ENCODE measurements at regions not wholly inside any gene's neighbourhood (a gene's known extent, or its start where the extent isn't known, plus 50 kb on each side); places are given as distances from the start of the nearest gene placed in this dataset.
A peak's percentile ranks its signal among the peaks of the same experiment; 100 is the strongest.

- TF ChIP-seq, protein P1, sequence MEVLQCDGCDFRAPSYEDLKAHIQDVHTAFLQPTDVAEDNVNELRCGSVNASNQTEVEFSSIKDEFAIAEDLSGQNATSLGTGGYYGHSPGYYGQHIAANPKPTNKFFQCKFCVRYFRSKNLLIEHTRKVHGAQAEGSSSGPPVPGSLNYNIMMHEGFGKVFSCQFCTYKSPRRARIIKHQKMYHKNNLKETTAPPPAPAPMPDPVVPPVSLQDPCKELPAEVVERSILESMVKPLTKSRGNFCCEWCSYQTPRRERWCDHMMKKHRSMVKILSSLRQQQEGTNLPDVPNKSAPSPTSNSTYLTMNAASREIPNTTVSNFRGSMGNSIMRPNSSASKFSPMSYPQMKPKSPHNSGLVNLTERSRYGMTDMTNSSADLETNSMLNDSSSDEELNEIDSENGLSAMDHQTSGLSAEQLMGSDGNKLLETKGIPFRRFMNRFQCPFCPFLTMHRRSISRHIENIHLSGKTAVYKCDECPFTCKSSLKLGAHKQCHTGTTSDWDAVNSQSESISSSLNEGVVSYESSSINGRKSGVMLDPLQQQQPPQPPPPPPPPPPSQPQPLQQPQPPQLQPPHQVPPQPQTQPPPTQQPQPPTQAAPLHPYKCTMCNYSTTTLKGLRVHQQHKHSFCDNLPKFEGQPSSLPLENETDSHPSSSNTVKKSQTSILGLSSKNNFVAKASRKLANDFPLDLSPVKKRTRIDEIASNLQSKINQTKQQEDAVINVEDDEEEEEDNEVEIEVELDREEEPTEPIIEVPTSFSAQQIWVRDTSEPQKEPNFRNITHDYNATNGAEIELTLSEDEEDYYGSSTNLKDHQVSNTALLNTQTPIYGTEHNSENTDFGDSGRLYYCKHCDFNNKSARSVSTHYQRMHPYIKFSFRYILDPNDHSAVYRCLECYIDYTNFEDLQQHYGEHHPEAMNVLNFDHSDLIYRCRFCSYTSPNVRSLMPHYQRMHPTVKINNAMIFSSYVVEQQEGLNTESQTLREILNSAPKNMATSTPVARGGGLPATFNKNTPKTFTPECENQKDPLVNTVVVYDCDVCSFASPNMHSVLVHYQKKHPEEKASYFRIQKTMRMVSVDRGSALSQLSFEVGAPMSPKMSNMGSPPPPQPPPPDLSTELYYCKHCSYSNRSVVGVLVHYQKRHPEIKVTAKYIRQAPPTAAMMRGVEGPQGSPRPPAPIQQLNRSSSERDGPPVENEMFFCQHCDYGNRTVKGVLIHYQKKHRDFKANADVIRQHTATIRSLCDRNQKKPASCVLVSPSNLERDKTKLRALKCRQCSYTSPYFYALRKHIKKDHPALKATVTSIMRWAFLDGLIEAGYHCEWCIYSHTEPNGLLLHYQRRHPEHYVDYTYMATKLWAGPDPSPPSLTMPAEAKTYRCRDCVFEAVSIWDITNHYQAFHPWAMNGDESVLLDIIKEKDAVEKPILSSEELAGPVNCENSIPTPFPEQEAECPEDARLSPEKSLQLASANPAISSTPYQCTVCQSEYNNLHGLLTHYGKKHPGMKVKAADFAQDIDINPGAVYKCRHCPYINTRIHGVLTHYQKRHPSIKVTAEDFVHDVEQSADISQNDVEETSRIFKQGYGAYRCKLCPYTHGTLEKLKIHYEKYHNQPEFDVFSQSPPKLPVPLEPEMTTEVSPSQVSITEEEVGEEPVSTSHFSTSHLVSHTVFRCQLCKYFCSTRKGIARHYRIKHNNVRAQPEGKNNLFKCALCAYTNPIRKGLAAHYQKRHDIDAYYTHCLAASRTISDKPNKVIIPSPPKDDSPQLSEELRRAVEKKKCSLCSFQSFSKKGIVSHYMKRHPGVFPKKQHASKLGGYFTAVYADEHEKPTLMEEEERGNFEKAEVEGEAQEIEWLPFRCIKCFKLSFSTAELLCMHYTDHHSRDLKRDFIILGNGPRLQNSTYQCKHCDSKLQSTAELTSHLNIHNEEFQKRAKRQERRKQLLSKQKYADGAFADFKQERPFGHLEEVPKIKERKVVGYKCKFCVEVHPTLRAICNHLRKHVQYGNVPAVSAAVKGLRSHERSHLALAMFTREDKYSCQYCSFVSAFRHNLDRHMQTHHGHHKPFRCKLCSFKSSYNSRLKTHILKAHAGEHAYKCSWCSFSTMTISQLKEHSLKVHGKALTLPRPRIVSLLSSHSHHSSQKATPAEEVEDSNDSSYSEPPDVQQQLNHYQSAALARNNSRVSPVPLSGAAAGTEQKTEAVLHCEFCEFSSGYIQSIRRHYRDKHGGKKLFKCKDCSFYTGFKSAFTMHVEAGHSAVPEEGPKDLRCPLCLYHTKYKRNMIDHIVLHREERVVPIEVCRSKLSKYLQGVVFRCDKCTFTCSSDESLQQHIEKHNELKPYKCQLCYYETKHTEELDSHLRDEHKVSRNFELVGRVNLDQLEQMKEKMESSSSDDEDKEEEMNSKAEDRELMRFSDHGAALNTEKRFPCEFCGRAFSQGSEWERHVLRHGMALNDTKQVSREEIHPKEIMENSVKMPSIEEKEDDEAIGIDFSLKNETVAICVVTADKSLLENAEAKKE (CRISPR knock-in tag; IDR thresholded peaks at IDR 0.05): no peak
- TF ChIP-seq EZH2phosphoT487 (IDR thresholded peaks at IDR 0.05; ENCODE audit: unreplicated experiment) (no peak), NANOG (IDR thresholded peaks at IDR 0.05; ENCODE audit: borderline replicate concordance) (no peak), POLR2AphosphoS5 (IDR thresholded peaks at IDR 0.05; ENCODE audit: low read depth) (no peak), CTCF (conservative IDR thresholded peaks at IDR 0.05; ENCODE audit: low read depth in 2 of 2) (no peak)
Measured at GRCh38 chr22:46060292-46061123, 83.5 kb upstream of the WNT7B start (continued).

- peak overlapping the region; percentile 75 for H3K4me2 ChIP-seq
- no peak overlapping the region for H3K27ac ChIP-seq (ENCODE audit: low read depth)
- H3K4me3 Mint-ChIP-seq: peak overlapping the region; percentile 64; the same call in 2 of the 3 replicates
- H3K36me3 Mint-ChIP-seq (ENCODE audit: low read depth): no peaks in the 10 kb centered on the region
- no peak for DNase-seq (ENCODE audit: low spot score)
- H3K4me3 ChIP-seq: peak overlapping the region; percentile 61
- TF ChIP-seq EZH2 (IDR thresholded peaks at IDR 0.05; ENCODE audit: low read depth, unreplicated experiment): peak; percentile 46
- TF ChIP-seq CTCF (conservative IDR thresholded peaks at IDR 0.05; ENCODE audit: low read depth in 2 of 2): no peak
- H3K4me1 ChIP-seq (ENCODE audit: insufficient read depth): peaks cover 18% of the 10 kb centered on the region
- ATAC-seq: no peak
- peak overlapping the region; percentile 97 for H2AFZ ChIP-seq
- H3K27ac Mint-ChIP-seq: no peak overlapping the region
- H3F3A ChIP-seq (replicated peaks; ENCODE audit: low read depth): peaks cover 8% of the 10 kb centered on the region
- no peaks in the 10 kb centered on the region for H4K20me1 ChIP-seq (replicated peaks; ENCODE audit: insufficient read depth)
- peaks cover 41% of the 10 kb centered on the region for H3K27me3 ChIP-seq (ENCODE audit: insufficient read depth)
- H3K9me3 Mint-ChIP-seq: no peaks in the 10 kb centered on the region; the same call in 2 of the 3 replicates
- H3K36me3 ChIP-seq (ENCODE audit: insufficient read depth): no peaks in the 10 kb centered on the region
- peaks cover 4% of the 10 kb centered on the region; the same call in 1 of the 3 replicates for H3K4me1 Mint-ChIP-seq
- H3K27me3 Mint-ChIP-seq (ENCODE audit: insufficient read depth, low read depth, poor library complexity): peaks cover 18% of the 10 kb centered on the region
- H3K9me2 ChIP-seq (ENCODE audit: insufficient read depth): no peaks in the 10 kb centered on the region
- H3K79me2 ChIP-seq (replicated peaks; ENCODE audit: insufficient read depth): no peaks in the 10 kb centered on the region
Measured at GRCh38 chr22:46061124-46061500, 84.2 kb upstream of the WNT7B start.

Data from GM23338 (cell line).